IMR-90 (cell line): ENCODE measurements at regions not wholly inside any gene's neighbourhood (a gene's known extent, or its start where the extent isn't known, plus 50 kb on each side); places are given as distances from the start of the nearest gene placed in this dataset.
"Not testable (repeated sequence)": the region's sequence is repeated elsewhere in the genome, so short reads cannot be mapped to it uniquely, and the experiment has no call there.

Experiments
- ATAC-seq: fragments of 200-7000 bp; cut with Tn5 transposase; 2 replicates; pipeline ENCODE4 v1.9.1; 2020; ENCODE audit warnings: low read depth, mild to moderate bottlenecking, moderate library complexity
- BruUV-seq: library from RNA; stranded (reverse); fragments of 400-500 nt; replicated peaks from 2 replicates; lab custom pipeline; 2021; lab: Mats Ljungman, UMichigan
- CTCF ChIA-PET: fragments of 300-600 bp; formaldehyde crosslinking; extraction: SDS; loops from one replicate; lab custom pipeline; 2021; ENCODE audit warnings: antibody characterized with exemption; lab: Yijun Ruan, JAX
- POLR2A ChIA-PET: fragments of 300-600 bp; sonication (Branson Sonifier 250); formaldehyde crosslinking; loops from one replicate; lab custom pipeline; 2022; ENCODE audit warnings: antibody characterized with exemption; ENCODE audit not compliant: unreplicated experiment; lab: Charles Lee
- DNase-seq: peaks from one replicate; pipeline ENCODE4 v3.0.0; 2013
- H2AFZ ChIP-seq: replicated peaks from 2 replicates; pipeline ENCODE3; 2013; ENCODE audit warnings: low read length, mild to moderate bottlenecking; ENCODE audit not compliant: poor library complexity
- H2AK5ac ChIP-seq: 2 replicates; pipeline ENCODE4 v1.6.1; 2013; ENCODE audit warnings: low read depth, low read length, inconsistent platforms
- H2AK9ac ChIP-seq: replicated peaks from 2 replicates; pipeline ENCODE3; 2013; ENCODE audit warnings: mild to moderate bottlenecking, low read depth, low read length, moderate library complexity; ENCODE audit not compliant: poor library complexity
- H2BK120ac ChIP-seq: 2 replicates; pipeline ENCODE4 v1.6.1; 2013; ENCODE audit warnings: low read depth, low read length, inconsistent platforms
- H2BK15ac ChIP-seq: 3 replicates; pipeline ENCODE4 v1.6.1; 2013; ENCODE audit warnings: low read depth, low read length, inconsistent platforms
- H2BK20ac ChIP-seq: 2 replicates; pipeline ENCODE4 v1.6.1; 2013; ENCODE audit warnings: low read depth, mild to moderate bottlenecking, inconsistent platforms, low read length, moderate library complexity
- H2BK5ac ChIP-seq: 2 replicates; pipeline ENCODE4 v1.6.1; 2013; ENCODE audit warnings: mild to moderate bottlenecking, low read depth, low read length, inconsistent platforms; ENCODE audit not compliant: poor library complexity, severe bottlenecking
- H3K14ac ChIP-seq: replicated peaks from 2 replicates; pipeline ENCODE4 v1.6.1; 2013; ENCODE audit warnings: low read depth, low read length, inconsistent platforms
- H3K18ac ChIP-seq: 2 replicates; pipeline ENCODE4 v1.6.1; 2013; ENCODE audit warnings: low read depth, low read length, control low read depth
- H3K23ac ChIP-seq: 2 replicates; pipeline ENCODE4 v1.6.1; 2013; ENCODE audit warnings: low read depth, low read length, inconsistent platforms
- H3K27ac ChIP-seq: 2 replicates; pipeline ENCODE4 v1.5.1; 2013; ENCODE audit warnings: mild to moderate bottlenecking, control low read depth, low read length; ENCODE audit not compliant: insufficient read depth
- H3K27me3 ChIP-seq: 2 replicates; pipeline ENCODE4 v1.6.1; 2013; ENCODE audit warnings: low read length; ENCODE audit not compliant: control insufficient read depth, insufficient read depth
- H3K36me3 ChIP-seq: 2 replicates; pipeline ENCODE4 v1.6.1; 2013; ENCODE audit warnings: low read length, mixed read lengths; ENCODE audit not compliant: control insufficient read depth, insufficient read depth
- H3K4ac ChIP-seq: 2 replicates; pipeline ENCODE4 v1.6.1; 2013; ENCODE audit warnings: low read depth, low read length, inconsistent platforms
- H3K4me1 ChIP-seq: 2 replicates; pipeline ENCODE4 v1.6.1; 2013; ENCODE audit warnings: low read length, mixed read lengths; ENCODE audit not compliant: control insufficient read depth, insufficient read depth
- H3K4me2 ChIP-seq: 2 replicates; pipeline ENCODE4 v1.6.1; 2013; ENCODE audit warnings: low read depth, mild to moderate bottlenecking, control low read depth, low read length, moderate library complexity
- H3K4me3 ChIP-seq: 2 replicates; pipeline ENCODE4 v1.5.1; 2013; ENCODE audit warnings: low read depth, mild to moderate bottlenecking, control low read depth, low read length, moderate library complexity; ENCODE audit not compliant: insufficient read depth
- H3K56ac ChIP-seq: 2 replicates; pipeline ENCODE4 v1.6.1; 2013; ENCODE audit warnings: low read length, inconsistent platforms; ENCODE audit not compliant: insufficient read depth; ENCODE audit errors: extremely low read depth
- H3K79me1 ChIP-seq, 2 experiments: 2 replicates each; pipeline ENCODE4 v1.6.1; 2013; ENCODE audit warnings: low read length in 2 of 2, inconsistent platforms in 1 of 2, low read depth in 1 of 2
- H3K9ac ChIP-seq: 2 replicates; pipeline ENCODE4 v1.6.1; 2013; ENCODE audit warnings: low read depth, low read length, control low read depth
- H3K9me1 ChIP-seq: 2 replicates; pipeline ENCODE4 v1.6.1; 2013; ENCODE audit warnings: low read length, inconsistent platforms; ENCODE audit not compliant: insufficient read depth
- H3K9me3 ChIP-seq: 2 replicates; pipeline ENCODE4 v1.6.1; 2013; ENCODE audit warnings: low read length; ENCODE audit not compliant: control insufficient read depth, insufficient read depth
- H4K20me1 ChIP-seq: 2 replicates; pipeline ENCODE4 v1.6.1; 2013; ENCODE audit warnings: low read length, inconsistent platforms; ENCODE audit not compliant: insufficient read depth
- H4K5ac ChIP-seq: 2 replicates; pipeline ENCODE4 v1.6.1; 2013; ENCODE audit warnings: mild to moderate bottlenecking, low read depth, low read length, control low read depth
- H4K8ac ChIP-seq, 2 experiments: 2 replicates each; pipeline ENCODE4 v1.6.1; 2013; ENCODE audit warnings: low read depth in 2 of 2, low read length in 2 of 2, control low read depth in 1 of 2, inconsistent platforms in 1 of 2
- H4K91ac ChIP-seq: 2 replicates; pipeline ENCODE4 v1.6.1; 2013; ENCODE audit warnings: low read depth, low read length, inconsistent platforms; ENCODE audit not compliant: insufficient read depth
- WGBS, 2 experiments: methylation state at CpG; one replicate each; pipeline versions ENCODE4 v1.1.5 to v1.1.7; 2013; ENCODE audit warnings: missing lambda C conversion rate in 2 of 2; ENCODE audit not compliant: insufficient read length in 1 of 2; ENCODE audit errors: extremely low coverage in 2 of 2; 5-methylcytosine and 5-hydroxymethylcytosine counted together
- dilution Hi-C: fragments of 300-500 bp; cut with HindIII; formaldehyde crosslinking; loops from one replicate; pipeline ENCODE4 v1.14.3; 2018; ENCODE audit warnings: low sequenced_read_pairs; ENCODE audit not compliant: unreplicated experiment
- in situ Hi-C: fragments of 300-500 bp; cut with MboI; formaldehyde crosslinking; loops from 3 replicates; pipeline ENCODE4 v1.14.3; 2019; ENCODE audit warnings: low sequenced_read_pairs, inconsistent platforms, mixed read lengths
- intact Hi-C: fragments of 100-400 bp; cut with micrococcal nuclease; formaldehyde crosslinking; loops from 2 replicates; pipeline ENCODE4 v1.10.0; 2022

DNA sequence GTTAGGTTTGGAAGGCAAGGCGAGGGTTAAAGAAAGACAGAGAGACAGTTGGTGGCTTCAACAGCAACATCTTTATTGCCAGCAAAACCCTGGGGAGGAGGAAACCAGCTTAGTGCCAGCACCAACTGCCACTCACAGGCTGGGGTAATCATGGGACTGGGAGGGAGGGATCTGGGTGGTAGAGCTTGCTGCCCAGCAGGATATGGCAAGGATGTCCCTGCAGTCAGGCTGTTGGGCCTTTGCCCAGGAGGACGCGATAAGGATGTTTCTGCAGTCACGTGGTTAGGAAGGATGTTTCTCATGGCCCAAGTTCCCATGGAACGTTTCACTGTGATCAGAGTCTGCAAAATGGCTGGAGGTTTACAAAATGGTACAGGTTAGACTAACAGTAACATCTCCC is 233.5 kb downstream of the POTED start:
- H3K14ac ChIP-seq, H3K9ac ChIP-seq, H3K36me3 ChIP-seq, H3K4me3 ChIP-seq, H4K91ac ChIP-seq, H3K4ac ChIP-seq, intact Hi-C loops, H4K20me1 ChIP-seq, H2AFZ ChIP-seq, H3K9me1 ChIP-seq, H2BK15ac ChIP-seq, H2BK20ac ChIP-seq, H3K27me3 ChIP-seq, H2BK5ac ChIP-seq, ATAC-seq, H3K27ac ChIP-seq, H3K23ac ChIP-seq, H3K4me2 ChIP-seq, H4K8ac ChIP-seq, CTCF ChIA-PET, POLR2A ChIA-PET, H3K18ac ChIP-seq, BruUV-seq, H3K4me1 ChIP-seq, H2AK5ac ChIP-seq, H4K5ac ChIP-seq, H2AK9ac ChIP-seq, H3K9me3 ChIP-seq, DNase-seq, dilution Hi-C loops, H3K56ac ChIP-seq, H2BK120ac ChIP-seq, H3K79me1 ChIP-seq, in situ Hi-C loops: not testable (repeated sequence)
- WGBS, 2 experiments = no CpG with 5 or more reads among the region's 5 CpGs

- H3K18ac ChIP-seq, H2AK5ac ChIP-seq, H3K9ac ChIP-seq, H2BK5ac ChIP-seq, H2BK120ac ChIP-seq, H2AK9ac ChIP-seq, H3K4me3 ChIP-seq, in situ Hi-C loops, H3K56ac ChIP-seq, H3K4me1 ChIP-seq, H3K14ac ChIP-seq, H3K9me1 ChIP-seq, H2BK15ac ChIP-seq, CTCF ChIA-PET, H3K27ac ChIP-seq, H2BK20ac ChIP-seq, H4K8ac ChIP-seq, H4K91ac ChIP-seq, H3K4me2 ChIP-seq, ATAC-seq, H3K36me3 ChIP-seq, H4K20me1 ChIP-seq, H4K5ac ChIP-seq, intact Hi-C loops, H3K23ac ChIP-seq, BruUV-seq, DNase-seq, dilution Hi-C loops, H3K79me1 ChIP-seq, H3K27me3 ChIP-seq, H3K4ac ChIP-seq, POLR2A ChIA-PET, H2AFZ ChIP-seq, H3K9me3 ChIP-seq: not testable (repeated sequence)
- WGBS, 2 experiments = no CpG with 5 or more reads among the region's 19 CpGs
These were observed 218.1 kb downstream of the POTED start for GRCh38 chr21:13827666-13828065.
